Ascending aorta (tissue), 2 donors: ENCODE measurements at regions not wholly inside any gene's neighbourhood (a gene's known extent, or its start where the extent isn't known, plus 50 kb on each side); places are given as distances from the start of the nearest gene placed in this dataset.

Experiments
- DNase-seq, 2 donors: peaks; one replicate each; pipeline ENCODE4 v3.0.0-alpha.2; 2019; ENCODE audit warnings: low spot score in 2 of 2
- H3K27ac ChIP-seq, 2 donors: fragments of 200-600 bp; sonication (generic); one replicate each; pipeline ENCODE4 v1.5.1; 2016 to 2017; ENCODE audit warnings: mild to moderate bottlenecking in 1 of 2
- H3K27me3 ChIP-seq: fragments of 200-600 bp; sonication (generic); one replicate; pipeline ENCODE4 v1.5.1; 2017
- H3K36me3 ChIP-seq, 2 donors: fragments of 200-600 bp; sonication (generic); one replicate each; pipeline ENCODE4 v1.5.1; 2016
- H3K4me1 ChIP-seq, 2 donors: fragments of 200-600 bp; sonication (generic); one replicate each; pipeline ENCODE4 v1.5.1; 2016 to 2017; ENCODE audit warnings: mild to moderate bottlenecking in 1 of 2
- H3K4me3 ChIP-seq, 2 donors: fragments of 200-600 bp; sonication (generic); one replicate each; pipeline ENCODE4 v1.5.1; 2016 to 2017; ENCODE audit warnings: mild to moderate bottlenecking in 1 of 2
- H3K9me3 ChIP-seq, 2 donors: fragments of 200-600 bp; sonication (generic); one replicate each; pipeline ENCODE4 v1.5.1; 2016
- intact Hi-C: fragments of 100-400 bp; cut with DNase I; formaldehyde crosslinking; loops from one replicate; pipeline ENCODE4 v1.15.1; 2023
- TF ChIP-seq, protein P1 (sequence below), 3 experiments: fragments of 200-600 bp in 2 of 3; fragments of 450-650 bp in 1 of 3; sonication (generic) in 2 of 3; IDR thresholded peaks; one replicate each; pipeline ENCODE4 v1.5.1; 2016 to 2019; ENCODE audit warnings: antibody characterized with exemption in 3 of 3, mild to moderate bottlenecking in 1 of 3, moderate library complexity in 1 of 3

DNA sequence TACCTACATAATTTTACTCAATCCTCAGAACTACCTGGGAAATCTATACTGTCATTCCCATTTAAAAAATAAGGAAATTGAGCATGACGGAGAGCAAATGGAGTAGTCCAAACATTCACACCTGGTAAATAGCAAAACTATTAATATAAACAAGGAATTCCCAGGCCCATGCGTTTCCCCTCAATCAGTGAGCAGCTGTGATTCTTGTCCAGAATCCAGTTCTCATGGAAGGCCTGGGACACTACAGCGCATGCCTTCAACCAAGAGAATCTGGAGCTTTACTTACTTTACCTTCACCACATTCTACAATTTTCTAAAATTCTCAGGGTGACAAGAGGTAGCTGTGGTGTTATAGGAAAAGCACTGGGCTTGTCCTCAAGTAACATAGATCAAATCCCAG lies 259.0 kb downstream of the LRATD1 start:
- H3K9me3 ChIP-seq = peaks cover 0 to 10% of the 10 kb centered on the region in 2 donors
- no peak overlapping the region for H3K27ac ChIP-seq
- H3K4me3 ChIP-seq = no peak overlapping the region
- no peaks in the 10 kb centered on the region for H3K4me1 ChIP-seq
- TF ChIP-seq, protein P1, sequence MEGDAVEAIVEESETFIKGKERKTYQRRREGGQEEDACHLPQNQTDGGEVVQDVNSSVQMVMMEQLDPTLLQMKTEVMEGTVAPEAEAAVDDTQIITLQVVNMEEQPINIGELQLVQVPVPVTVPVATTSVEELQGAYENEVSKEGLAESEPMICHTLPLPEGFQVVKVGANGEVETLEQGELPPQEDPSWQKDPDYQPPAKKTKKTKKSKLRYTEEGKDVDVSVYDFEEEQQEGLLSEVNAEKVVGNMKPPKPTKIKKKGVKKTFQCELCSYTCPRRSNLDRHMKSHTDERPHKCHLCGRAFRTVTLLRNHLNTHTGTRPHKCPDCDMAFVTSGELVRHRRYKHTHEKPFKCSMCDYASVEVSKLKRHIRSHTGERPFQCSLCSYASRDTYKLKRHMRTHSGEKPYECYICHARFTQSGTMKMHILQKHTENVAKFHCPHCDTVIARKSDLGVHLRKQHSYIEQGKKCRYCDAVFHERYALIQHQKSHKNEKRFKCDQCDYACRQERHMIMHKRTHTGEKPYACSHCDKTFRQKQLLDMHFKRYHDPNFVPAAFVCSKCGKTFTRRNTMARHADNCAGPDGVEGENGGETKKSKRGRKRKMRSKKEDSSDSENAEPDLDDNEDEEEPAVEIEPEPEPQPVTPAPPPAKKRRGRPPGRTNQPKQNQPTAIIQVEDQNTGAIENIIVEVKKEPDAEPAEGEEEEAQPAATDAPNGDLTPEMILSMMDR (IDR thresholded peaks at IDR 0.05) = no peak
- no peaks in the 10 kb centered on the region for H3K36me3 ChIP-seq
- intact Hi-C loops = no loop called here
- H3K27me3 ChIP-seq = no peaks in the 10 kb centered on the region
- no peak for DNase-seq

DNA sequence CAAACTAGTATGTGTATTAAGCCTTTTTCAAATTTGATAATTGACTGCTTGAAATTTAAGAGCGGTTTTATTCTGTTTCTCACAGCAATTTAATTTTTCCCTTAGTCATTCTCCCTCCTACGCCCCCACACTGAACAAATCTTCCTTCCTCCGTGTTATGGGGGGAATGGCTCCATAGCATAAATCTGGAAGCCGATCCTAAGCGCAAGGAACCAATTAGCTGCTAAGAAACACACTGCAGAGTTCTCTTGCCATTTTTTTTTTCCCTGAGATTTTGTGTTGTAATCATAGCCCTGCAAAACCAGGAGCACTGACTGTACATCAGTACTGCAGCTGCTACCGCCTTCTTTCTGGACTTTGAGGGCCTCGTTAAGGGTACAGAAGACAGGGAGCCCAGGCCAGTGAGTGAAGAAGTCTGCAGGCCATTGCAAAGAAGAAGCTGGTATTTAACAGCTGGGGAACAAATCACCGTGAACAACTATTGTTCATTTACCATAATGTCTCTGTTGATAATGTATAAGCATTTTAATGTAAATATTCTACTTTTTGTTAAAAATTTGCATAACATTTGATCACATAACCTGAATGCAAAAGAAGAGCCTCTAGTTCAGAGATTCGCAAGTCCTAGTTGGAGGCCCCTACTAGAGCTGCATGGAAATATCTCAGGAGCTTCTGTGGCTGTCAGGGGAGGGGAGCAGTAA lies 264.0 kb downstream of the LRATD1 start:
- no peak for DNase-seq
- H3K36me3 ChIP-seq = no peaks in the 10 kb centered on the region
- no peak overlapping the region for H3K4me3 ChIP-seq
- H3K27me3 ChIP-seq = no peaks in the 10 kb centered on the region
- peaks cover 0 to 10% of the 10 kb centered on the region in 2 donors for H3K9me3 ChIP-seq
- no peak overlapping the region for H3K27ac ChIP-seq
- TF ChIP-seq, protein P1 (IDR thresholded peaks at IDR 0.05) = no peak
- H3K4me1 ChIP-seq = no peaks in the 10 kb centered on the region
- intact Hi-C loops = no loop called here

DNA sequence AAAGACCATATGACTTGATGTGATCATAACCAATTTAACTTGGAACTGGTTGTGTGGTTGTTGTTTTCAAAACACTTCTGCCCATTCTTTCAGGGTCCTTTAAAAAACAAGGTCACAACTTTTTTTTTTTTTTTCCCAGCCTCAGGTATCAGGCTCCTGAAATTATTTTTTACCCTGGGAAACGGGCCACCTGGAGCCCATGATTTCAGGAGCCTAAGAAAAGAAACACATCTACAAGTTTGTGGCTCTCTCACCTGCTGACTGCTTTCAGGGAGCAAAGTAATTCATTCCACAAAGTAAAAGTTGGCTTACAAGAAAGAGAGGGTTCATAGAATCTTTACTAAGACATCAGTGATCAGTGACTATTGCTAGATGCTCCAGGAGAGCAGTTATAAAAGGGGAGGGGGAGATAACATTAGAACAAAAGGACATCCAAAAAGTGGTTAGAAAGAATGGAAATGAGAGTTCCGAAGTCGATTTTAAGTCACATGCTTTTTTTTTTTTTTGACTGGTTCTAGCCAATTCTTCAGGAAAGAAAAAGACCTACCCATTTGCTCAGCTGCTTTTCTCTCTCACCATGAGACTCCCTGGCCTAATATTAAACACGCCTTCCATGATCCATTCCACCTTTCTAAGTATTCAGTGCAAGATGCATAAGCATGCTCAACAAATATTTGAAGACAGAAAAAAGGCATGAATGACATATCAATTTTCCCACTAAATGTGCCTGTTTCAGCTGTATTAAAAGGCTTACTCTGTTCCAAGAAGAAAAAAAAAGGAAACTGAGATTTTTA lies 267.3 kb downstream of the LRATD1 start:
- no peaks in the 10 kb centered on the region for H3K36me3 ChIP-seq
- intact Hi-C loops = no loop called here
- H3K4me3 ChIP-seq = no peak overlapping the region
- H3K4me1 ChIP-seq = no peaks in the 10 kb centered on the region
- H3K27ac ChIP-seq = no peak overlapping the region
- TF ChIP-seq, protein P1 (IDR thresholded peaks at IDR 0.05) = no peak
- H3K9me3 ChIP-seq = peaks cover 0 to 2% of the 10 kb centered on the region in 2 donors
- no peaks in the 10 kb centered on the region for H3K27me3 ChIP-seq
- DNase-seq = no peak

DNA sequence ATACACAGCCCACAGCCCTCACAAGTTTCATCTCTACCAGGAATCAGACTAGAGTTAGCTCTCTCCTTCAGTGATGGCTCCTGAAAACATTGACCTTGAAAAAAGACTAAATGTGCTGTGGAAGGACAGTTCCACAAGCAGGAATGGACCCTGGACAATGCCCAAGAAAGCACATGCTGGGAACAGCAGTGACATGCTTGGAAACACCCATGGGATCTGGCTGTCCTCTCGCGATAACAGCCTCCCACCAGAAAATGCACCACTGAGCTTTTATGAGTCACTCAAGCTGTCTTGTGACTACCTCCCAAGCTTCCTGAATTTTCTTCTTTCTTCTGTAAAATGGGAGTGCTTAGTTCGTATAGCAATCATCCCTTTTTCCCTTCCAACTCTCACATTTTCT lies 269.2 kb downstream of the LRATD1 start:
- intact Hi-C loops = no loop called here
- no peak for DNase-seq
- TF ChIP-seq, protein P1 (IDR thresholded peaks at IDR 0.05) = no peak
- Histone ChIP-seq H3K36me3 (no peaks in the 10 kb centered on the region), H3K4me1 (no peaks in the 10 kb centered on the region), H3K4me3 (no peak overlapping the region), H3K27me3 (no peaks in the 10 kb centered on the region), H3K9me3 (no peaks in the 10 kb centered on the region), H3K27ac (no peak overlapping the region)

DNA sequence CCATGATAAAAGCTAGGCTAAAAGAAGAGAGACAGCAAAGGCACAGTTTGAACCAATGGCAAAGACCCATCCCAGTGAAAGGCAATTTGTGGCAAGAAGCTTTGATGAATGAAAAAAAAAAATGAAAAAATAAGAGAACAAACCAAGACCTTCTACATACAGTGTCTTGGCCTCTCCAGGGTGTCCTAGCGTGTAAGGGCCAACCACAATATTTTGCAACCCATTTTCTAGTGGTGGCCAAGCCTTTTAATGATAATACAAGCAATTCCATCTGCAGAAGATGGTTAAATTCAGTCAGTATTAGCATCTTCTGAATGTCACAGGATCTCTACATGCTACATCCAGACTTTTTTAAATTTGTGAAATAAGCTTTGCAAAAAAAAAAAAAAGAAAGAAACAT lies 270.4 kb downstream of the LRATD1 start:
- intact Hi-C loops = no loop called here
- Histone ChIP-seq H3K4me1 (no peaks in the 10 kb centered on the region), H3K36me3 (no peaks in the 10 kb centered on the region), H3K9me3 (no peaks in the 10 kb centered on the region), H3K27me3 (no peaks in the 10 kb centered on the region), H3K27ac (no peak overlapping the region), H3K4me3 (no peak overlapping the region)
- TF ChIP-seq, protein P1 (IDR thresholded peaks at IDR 0.05) = no peak
- DNase-seq = no peak
